Vagina (tissue), 2 donors: ENCODE measurements at regions not wholly inside any gene's neighbourhood (a gene's known extent, or its start where the extent isn't known, plus 50 kb on each side); places are given as distances from the start of the nearest gene placed in this dataset.

Experiments
- DNase-seq, 2 donors: peaks; one replicate each; pipeline ENCODE4 v3.0.0-alpha.2; 2017; ENCODE audit errors: extremely low spot score in 2 of 2
- H3K27ac ChIP-seq: fragments of 200-600 bp; sonication (generic); one replicate; pipeline ENCODE4 v1.5.1; 2019
- H3K27me3 ChIP-seq: fragments of 200-600 bp; sonication (generic); one replicate; pipeline ENCODE4 v1.5.1; 2019
- H3K36me3 ChIP-seq, 2 donors: fragments of 200-600 bp; sonication (generic); one replicate each; pipeline ENCODE4 v1.5.1; 2017 to 2019
- H3K4me1 ChIP-seq: fragments of 200-600 bp; sonication (generic); one replicate; pipeline ENCODE4 v1.5.1; 2019
- H3K4me3 ChIP-seq, 2 donors: fragments of 200-600 bp; sonication (generic); 1 replicate in 1 of 2; 2 replicates in 1 of 2; pipeline ENCODE4 v1.5.1; 2016 to 2019
- H3K9me3 ChIP-seq: fragments of 200-600 bp; sonication (generic); one replicate; pipeline ENCODE4 v1.5.1; 2019
- CTCF ChIP-seq, 3 experiments: fragments of 450-650 bp in 2 of 3; fragments of 200-600 bp in 1 of 3; sonication (generic) in 1 of 3; IDR thresholded peaks; one replicate each; pipeline ENCODE4 v1.5.1; 2017 to 2019; ENCODE audit warnings: antibody characterized with exemption in 3 of 3, mild to moderate bottlenecking in 2 of 3, moderate library complexity in 2 of 3
- POLR2A ChIP-seq, 2 donors: fragments of 450-650 bp; IDR thresholded peaks; one replicate each; pipeline ENCODE4 v1.6.1; 2017; ENCODE audit warnings: antibody characterized with exemption in 2 of 2, mild to moderate bottlenecking in 2 of 2, moderate library complexity in 2 of 2
- POLR2AphosphoS5 ChIP-seq, 2 donors: sonication (generic); formaldehyde crosslinking; IDR thresholded peaks; one replicate each; pipeline ENCODE4 v1.9.0; 2017; ENCODE audit warnings: antibody characterized with exemption in 2 of 2, mild to moderate bottlenecking in 2 of 2, low read depth in 1 of 2; ENCODE audit not compliant: insufficient read depth in 1 of 2
- intact Hi-C: fragments of 100-400 bp; cut with DNase I; formaldehyde crosslinking; loops from one replicate; pipeline ENCODE4 v1.15.1; 2023

GRCh38 chr1:193749868-193750267, 563.5 kb upstream of the B3GALT2 start:
- H3K4me3 ChIP-seq = no peak overlapping the region
- H3K27ac ChIP-seq = no peak overlapping the region
- no peaks in the 10 kb centered on the region for H3K9me3 ChIP-seq
- H3K4me1 ChIP-seq = no peaks in the 10 kb centered on the region
- TF ChIP-seq POLR2A (IDR thresholded peaks at IDR 0.05) (no peak), POLR2AphosphoS5 (IDR thresholded peaks at IDR 0.05; ENCODE audit: insufficient read depth in 1 of 2, low read depth in 1 of 2) (no peak), CTCF (IDR thresholded peaks at IDR 0.05) (no peak)
- intact Hi-C loops = no loop called here
- DNase-seq = no peak
- no peaks in the 10 kb centered on the region for H3K27me3 ChIP-seq
- no peaks in the 10 kb centered on the region for H3K36me3 ChIP-seq

GRCh38 chr1:193747579-193747978, 561.2 kb upstream of the B3GALT2 start:
- no peak for DNase-seq
- intact Hi-C loops = no loop called here
- Histone ChIP-seq H3K27me3 (no peaks in the 10 kb centered on the region), H3K4me1 (no peaks in the 10 kb centered on the region), H3K36me3 (no peaks in the 10 kb centered on the region), H3K9me3 (no peaks in the 10 kb centered on the region), H3K27ac (no peak overlapping the region), H3K4me3 (no peak overlapping the region)
- no peak for TF ChIP-seq POLR2A (IDR thresholded peaks at IDR 0.05)
- no peak for TF ChIP-seq CTCF (IDR thresholded peaks at IDR 0.05)
- no peak for TF ChIP-seq POLR2AphosphoS5 (IDR thresholded peaks at IDR 0.05; ENCODE audit: insufficient read depth in 1 of 2, low read depth in 1 of 2)

DNA sequence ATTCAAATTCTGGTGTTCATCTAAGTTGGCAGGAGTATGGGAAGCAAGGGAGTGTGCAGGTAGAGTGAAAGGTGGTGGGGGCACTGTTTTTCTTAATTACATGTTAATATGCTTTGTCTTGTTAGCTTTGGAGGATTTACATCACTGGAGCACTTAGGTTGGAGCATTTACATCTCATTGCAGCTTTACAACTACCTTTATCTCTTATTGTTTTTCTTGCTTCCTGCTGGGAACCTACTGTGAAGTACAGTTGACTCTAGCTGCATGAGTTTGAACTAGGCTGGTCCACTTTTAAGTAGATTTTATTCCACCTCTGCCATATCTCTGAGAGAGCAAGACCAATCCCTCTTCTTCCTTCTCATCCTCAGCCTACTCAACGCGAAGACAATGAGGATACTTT, 554.8 kb upstream of the B3GALT2 start:
- H3K4me3 ChIP-seq = no peak overlapping the region
- H3K36me3 ChIP-seq = no peaks in the 10 kb centered on the region
- H3K4me1 ChIP-seq = no peaks in the 10 kb centered on the region
- DNase-seq = no peak
- no peak overlapping the region for H3K27ac ChIP-seq
- no peaks in the 10 kb centered on the region for H3K27me3 ChIP-seq
- no peaks in the 10 kb centered on the region for H3K9me3 ChIP-seq
- no peak for TF ChIP-seq POLR2AphosphoS5 (IDR thresholded peaks at IDR 0.05; ENCODE audit: insufficient read depth in 1 of 2, low read depth in 1 of 2)
- TF ChIP-seq POLR2A (IDR thresholded peaks at IDR 0.05) = no peak
- TF ChIP-seq CTCF (IDR thresholded peaks at IDR 0.05) = no peak
- intact Hi-C loops = no loop called here

- H3K9me3 ChIP-seq = no peaks in the 10 kb centered on the region
- intact Hi-C loops = no loop called here
- H3K36me3 ChIP-seq = no peaks in the 10 kb centered on the region
- H3K4me1 ChIP-seq = no peaks in the 10 kb centered on the region
- no peaks in the 10 kb centered on the region for H3K27me3 ChIP-seq
- no peak overlapping the region for H3K4me3 ChIP-seq
- no peak for DNase-seq
- no peak for TF ChIP-seq POLR2A (IDR thresholded peaks at IDR 0.05)
- no peak for TF ChIP-seq POLR2AphosphoS5 (IDR thresholded peaks at IDR 0.05; ENCODE audit: insufficient read depth in 1 of 2, low read depth in 1 of 2)
- TF ChIP-seq CTCF (IDR thresholded peaks at IDR 0.05) = no peak
- no peak overlapping the region for H3K27ac ChIP-seq
Measured at GRCh38 chr1:193740762-193741161, 554.3 kb upstream of the B3GALT2 start.

DNA sequence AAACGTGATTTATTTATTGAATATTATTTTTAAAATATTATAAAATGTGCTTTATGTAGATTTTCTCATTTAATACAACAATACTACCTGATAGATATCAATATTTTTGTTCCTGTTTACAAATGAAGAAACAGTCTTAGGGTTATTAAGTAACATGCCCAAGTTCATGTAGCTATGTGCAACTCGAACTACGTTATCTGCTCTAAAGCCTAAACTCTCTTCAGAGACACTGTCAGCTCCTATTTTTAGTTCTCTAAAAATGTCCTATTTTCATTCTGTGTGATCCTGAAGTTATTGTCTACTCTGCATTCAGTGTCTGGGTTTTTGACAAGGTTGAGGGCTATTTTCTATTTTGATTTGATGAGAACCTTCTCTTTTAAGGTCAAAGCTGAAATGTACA, 550.1 kb upstream of the B3GALT2 start:
- Histone ChIP-seq H3K9me3 (no peaks in the 10 kb centered on the region), H3K36me3 (no peaks in the 10 kb centered on the region), H3K4me3 (no peak overlapping the region), H3K27me3 (no peaks in the 10 kb centered on the region), H3K4me1 (no peaks in the 10 kb centered on the region), H3K27ac (no peak overlapping the region)
- TF ChIP-seq POLR2AphosphoS5 (IDR thresholded peaks at IDR 0.05; ENCODE audit: insufficient read depth in 1 of 2, low read depth in 1 of 2) (no peak), POLR2A (IDR thresholded peaks at IDR 0.05) (no peak), CTCF (IDR thresholded peaks at IDR 0.05) (no peak)
- no peak for DNase-seq
- intact Hi-C loops = no loop called here
